Heart left ventricle (tissue), 13 donors: ENCODE measurements at regions not wholly inside any gene's neighbourhood (a gene's known extent, or its start where the extent isn't known, plus 50 kb on each side); places are given as distances from the start of the nearest gene placed in this dataset.

ENCODE experiments used
- CTCF ChIP-seq, 12 donors: fragments of 200-600 bp; sonication (generic) in 4 of 12; IDR thresholded peaks; one replicate each; pipeline versions ENCODE4 v1.5.0 to v1.8.0; 2018 to 2022; ENCODE audit warnings: antibody characterized with exemption in 12 of 12, mild to moderate bottlenecking in 5 of 12
- POLR2A ChIP-seq, 2 donors: fragments of 450-650 bp; IDR thresholded peaks; one replicate each; pipeline ENCODE4 v1.6.1; 2017; ENCODE audit warnings: antibody characterized with exemption in 2 of 2, mild to moderate bottlenecking in 2 of 2, moderate library complexity in 2 of 2
- donor health status: ischemic (EF 13 %, LVEDD 7.1; RV severe dilation, severe dysfunction).
- donor health status: DM: no; HTN: yes; CAD: no.
- donor health status: DM: no; HTN: no; CAD: no.
- donor health status: ischemic (EF 25% LVEDD 6.9; RV normal size, moderate dysfunction).
- donor health status: ischemic (EF 25% LVEDD 5.7; RV mildly dilated, moderate dysfunction).
- donor health status: ischemic (EF 35%, LVEDD 5.7; RV mildly dilated, moderate dysfunction).
- donor health status: nonischemic (EF 11% LVEDD 7.7; RV severe dilation, severe dysfunction).
- donor health status: DM: yes; HTN: yes; CAD: no.
- donor health status: PGD.
- donor health status: ischemic (EF 29% LVEDD 5.4; RV normal size, mild dysfunction).
- donor health status: nonischemic (EF 23%, LVEDD 6.1; RV moderate dilation, normal function).

- TF ChIP-seq POLR2A (IDR thresholded peaks at IDR 0.05) (no peak), CTCF (IDR thresholded peaks at IDR 0.05) (no peak)
Measured at GRCh38 chr2:107008843-107009242, 122.9 kb upstream of the ST6GAL2 start.
